VCaP (cell line): ENCODE measurements at regions not wholly inside any gene's neighbourhood (a gene's known extent, or its start where the extent isn't known, plus 50 kb on each side); places are given as distances from the start of the nearest gene placed in this dataset.

Experiments used
- H3K27ac ChIP-seq: fragments of 450-650 bp; 2 replicates; pipeline ENCODE4 v1.5.1; 2017
- TF ChIP-seq, protein P1 (sequence below): fragments of 450-650 bp; conservative IDR thresholded peaks from 2 replicates; pipeline ENCODE4 v1.5.1; 2017; ENCODE audit warnings: mild to moderate bottlenecking, moderate library complexity

DNA sequence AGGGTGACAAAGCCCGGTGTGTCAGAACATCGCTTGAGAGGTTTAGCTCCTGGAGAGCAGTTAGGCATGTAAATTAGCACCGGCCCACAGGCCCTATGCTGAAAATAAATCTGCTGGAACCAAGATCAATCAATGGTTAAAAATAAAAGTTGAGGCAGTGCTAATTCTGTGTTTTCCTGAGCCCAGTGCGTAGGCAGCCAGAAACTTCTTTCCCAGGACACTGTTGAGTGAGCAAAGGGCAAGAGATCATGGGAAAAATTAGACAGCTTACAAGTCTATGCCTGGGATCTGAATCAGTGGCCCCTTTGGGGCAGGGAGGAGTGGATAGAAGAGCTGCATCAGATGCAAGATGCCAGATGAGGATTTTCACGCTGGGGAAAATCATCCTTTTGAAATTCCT, 539.2 kb downstream of the BUD13 start:
- no peak overlapping the region for H3K27ac ChIP-seq
- TF ChIP-seq, protein P1, sequence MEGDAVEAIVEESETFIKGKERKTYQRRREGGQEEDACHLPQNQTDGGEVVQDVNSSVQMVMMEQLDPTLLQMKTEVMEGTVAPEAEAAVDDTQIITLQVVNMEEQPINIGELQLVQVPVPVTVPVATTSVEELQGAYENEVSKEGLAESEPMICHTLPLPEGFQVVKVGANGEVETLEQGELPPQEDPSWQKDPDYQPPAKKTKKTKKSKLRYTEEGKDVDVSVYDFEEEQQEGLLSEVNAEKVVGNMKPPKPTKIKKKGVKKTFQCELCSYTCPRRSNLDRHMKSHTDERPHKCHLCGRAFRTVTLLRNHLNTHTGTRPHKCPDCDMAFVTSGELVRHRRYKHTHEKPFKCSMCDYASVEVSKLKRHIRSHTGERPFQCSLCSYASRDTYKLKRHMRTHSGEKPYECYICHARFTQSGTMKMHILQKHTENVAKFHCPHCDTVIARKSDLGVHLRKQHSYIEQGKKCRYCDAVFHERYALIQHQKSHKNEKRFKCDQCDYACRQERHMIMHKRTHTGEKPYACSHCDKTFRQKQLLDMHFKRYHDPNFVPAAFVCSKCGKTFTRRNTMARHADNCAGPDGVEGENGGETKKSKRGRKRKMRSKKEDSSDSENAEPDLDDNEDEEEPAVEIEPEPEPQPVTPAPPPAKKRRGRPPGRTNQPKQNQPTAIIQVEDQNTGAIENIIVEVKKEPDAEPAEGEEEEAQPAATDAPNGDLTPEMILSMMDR, result no peak

- TF ChIP-seq, protein P1, result no peak
Observed at GRCh38 chr11:116232364-116232828, 540.4 kb downstream of the BUD13 start.

DNA sequence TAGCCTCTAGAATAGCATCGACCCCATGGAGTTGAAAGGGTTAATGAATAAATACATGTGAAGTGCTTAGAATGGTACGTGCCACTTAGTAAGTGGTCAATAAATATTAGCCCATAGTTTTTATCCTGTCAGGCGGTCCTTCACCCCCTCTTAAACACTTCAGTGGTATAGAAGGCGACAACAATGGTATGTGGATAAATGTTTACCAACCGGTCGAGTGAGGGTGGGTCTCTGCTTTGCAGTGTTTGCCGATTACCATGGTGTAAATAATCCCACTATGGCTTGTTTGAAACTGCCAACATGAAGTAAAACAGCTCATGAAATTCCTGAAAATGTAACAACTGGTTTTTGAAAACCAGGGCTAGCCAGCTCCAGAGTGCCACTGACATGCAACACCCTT, 541.2 kb downstream of the BUD13 start:
- H3K27ac ChIP-seq, result no peak overlapping the region
- TF ChIP-seq, protein P1, result no peak

More at GRCh38 chr11:116232364-116232828, 540.4 kb downstream of the BUD13 start:
- H3K27ac ChIP-seq, result no peak overlapping the region

DNA sequence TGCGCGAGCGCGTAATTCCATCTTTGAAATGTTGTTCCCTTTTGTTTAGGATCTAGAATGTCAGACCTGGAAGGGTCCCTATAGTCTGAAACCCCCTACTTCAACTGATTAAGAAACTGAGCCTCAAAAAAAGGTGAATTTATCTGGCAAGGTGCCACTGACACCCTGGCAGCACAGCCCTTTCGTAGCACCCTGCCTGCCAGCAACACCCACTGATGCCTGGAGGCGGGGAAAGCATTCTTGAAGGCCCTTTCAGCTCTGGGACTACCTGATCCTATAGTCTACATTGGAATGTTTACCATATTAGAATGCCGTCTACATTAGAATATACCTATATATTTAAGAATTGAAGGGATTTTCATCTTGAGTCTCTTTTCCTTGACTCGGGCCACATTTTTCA, 542.3 kb downstream of the BUD13 start:
- TF ChIP-seq, protein P1, result no peak
- H3K27ac ChIP-seq, result no peak overlapping the region

GRCh38 chr11:116229236-116229970, 543.4 kb downstream of the BUD13 start:
- TF ChIP-seq, protein P1, result no peak
- H3K27ac ChIP-seq, result no peak overlapping the region

- H3K27ac ChIP-seq, result no peak overlapping the region
- TF ChIP-seq, protein P1, result no peak
Observed at GRCh38 chr11:116226731-116227130, 546.1 kb downstream of the BUD13 start.

- H3K27ac ChIP-seq, result no peak overlapping the region
- TF ChIP-seq, protein P1, result no peak
Observed at GRCh38 chr11:116225784-116226585, 546.8 kb downstream of the BUD13 start.
